Keratinocyte (primary cell): ENCODE measurements at regions not wholly inside any gene's neighbourhood (a gene's known extent, or its start where the extent isn't known, plus 50 kb on each side); places are given as distances from the start of the nearest gene placed in this dataset.

Experiments
- DNase-seq: peaks from one replicate; pipeline ENCODE4 v3.0.0-alpha.2; 2011; ENCODE audit warnings: low read depth, missing footprints, low spot score
- FAIRE-seq: peaks from 2 replicates; lab custom pipeline; 2011; peaks lifted over from hg19 to GRCh38; lab: Jason Lieb, UNC
- H2AFZ ChIP-seq: 2 replicates; pipeline ENCODE4 v1.6.0; 2012; ENCODE audit warnings: low read length, control low read depth, inconsistent platforms; ENCODE audit not compliant: control insufficient read depth
- H3K27ac ChIP-seq: 2 replicates; pipeline ENCODE4 v1.5.1; 2011; ENCODE audit warnings: low read length; ENCODE audit not compliant: control insufficient read depth, insufficient read depth
- H3K27me3 ChIP-seq: 3 replicates; pipeline ENCODE4 v1.6.0; 2011; ENCODE audit warnings: low read length; ENCODE audit not compliant: control insufficient read depth, insufficient read depth; ENCODE audit errors: extremely low read depth
- H3K36me3 ChIP-seq, 2 experiments: 2 replicates in 1 of 2; 3 replicates in 1 of 2; pipeline ENCODE4 v1.5.1; 2011; ENCODE audit warnings: low read length in 2 of 2, mild to moderate bottlenecking in 1 of 2; ENCODE audit not compliant: control insufficient read depth in 2 of 2, insufficient read depth in 2 of 2; ENCODE audit errors: extremely low read depth in 1 of 2
- H3K4me1 ChIP-seq: 3 replicates; pipeline ENCODE4 v1.5.1; 2011; ENCODE audit warnings: low read length; ENCODE audit not compliant: control insufficient read depth, insufficient read depth; ENCODE audit errors: extremely low read depth
- H3K4me2 ChIP-seq: 3 replicates; pipeline ENCODE4 v1.6.0; 2011; ENCODE audit warnings: low read depth, low read length; ENCODE audit not compliant: control insufficient read depth, insufficient read depth; ENCODE audit errors: extremely low read depth
- H3K4me3 ChIP-seq, 3 experiments: fragments of 200-600 bp in 1 of 3; sonication (generic) in 1 of 3; 2 replicates in 2 of 3; 3 replicates in 1 of 3; pipeline ENCODE4 v1.5.1; 2011 to 2016; ENCODE audit warnings: low read length in 3 of 3, mild to moderate bottlenecking in 3 of 3, control low read depth in 2 of 3, inconsistent platforms in 1 of 3, low read depth in 1 of 3, mixed read lengths in 1 of 3, mixed run types in 1 of 3, moderate library complexity in 1 of 3; ENCODE audit not compliant: control insufficient read depth in 2 of 3, insufficient read depth in 2 of 3; ENCODE audit errors: extremely low read depth in 1 of 3
- H3K79me2 ChIP-seq: 2 replicates; pipeline ENCODE4 v1.6.0; 2012; ENCODE audit warnings: low read length; ENCODE audit not compliant: control insufficient read depth, insufficient read depth
- H3K9ac ChIP-seq: 3 replicates; pipeline ENCODE4 v1.6.0; 2011; ENCODE audit warnings: low read length; ENCODE audit not compliant: control insufficient read depth, insufficient read depth; ENCODE audit errors: extremely low read depth
- H3K9me1 ChIP-seq: 3 replicates; pipeline ENCODE4 v1.6.0; 2011; ENCODE audit warnings: low read length; ENCODE audit not compliant: control insufficient read depth, insufficient read depth; ENCODE audit errors: extremely low read depth
- H3K9me3 ChIP-seq: 2 replicates; pipeline ENCODE4 v1.5.1; 2012; ENCODE audit warnings: low read depth, low read length; ENCODE audit not compliant: control insufficient read depth
- H4K20me1 ChIP-seq: 3 replicates; pipeline ENCODE4 v1.6.0; 2011; ENCODE audit warnings: low read length; ENCODE audit not compliant: control insufficient read depth, insufficient read depth; ENCODE audit errors: extremely low read depth
- EZH2 ChIP-seq: IDR thresholded peaks from one replicate; pipeline ENCODE4 v1.6.1; 2012; ENCODE audit warnings: inconsistent platforms, mild to moderate bottlenecking, low read length, moderate library complexity
- dilution Hi-C: fragments of 300-500 bp; cut with MboI; formaldehyde crosslinking; loops from one replicate; pipeline ENCODE4 v1.7.0; 2020; ENCODE audit warnings: low sequenced_read_pairs; ENCODE audit not compliant: extremely low pct_ligation_motif_present
- TF ChIP-seq, protein P1 (sequence below), 3 experiments: IDR thresholded peaks in 1 of 3; conservative IDR thresholded peaks in 1 of 3; optimal IDR thresholded peaks in 1 of 3; 2 replicates in 2 of 3; 3 replicates in 1 of 3; pipeline versions ENCODE3 to v1.5.1; 2011; ENCODE audit warnings: low read length in 3 of 3, mild to moderate bottlenecking in 3 of 3, moderate library complexity in 2 of 3, control low read depth in 1 of 3, inconsistent platforms in 1 of 3; ENCODE audit not compliant: insufficient read depth in 2 of 3; ENCODE audit errors: extremely low read depth in 1 of 3

DNA sequence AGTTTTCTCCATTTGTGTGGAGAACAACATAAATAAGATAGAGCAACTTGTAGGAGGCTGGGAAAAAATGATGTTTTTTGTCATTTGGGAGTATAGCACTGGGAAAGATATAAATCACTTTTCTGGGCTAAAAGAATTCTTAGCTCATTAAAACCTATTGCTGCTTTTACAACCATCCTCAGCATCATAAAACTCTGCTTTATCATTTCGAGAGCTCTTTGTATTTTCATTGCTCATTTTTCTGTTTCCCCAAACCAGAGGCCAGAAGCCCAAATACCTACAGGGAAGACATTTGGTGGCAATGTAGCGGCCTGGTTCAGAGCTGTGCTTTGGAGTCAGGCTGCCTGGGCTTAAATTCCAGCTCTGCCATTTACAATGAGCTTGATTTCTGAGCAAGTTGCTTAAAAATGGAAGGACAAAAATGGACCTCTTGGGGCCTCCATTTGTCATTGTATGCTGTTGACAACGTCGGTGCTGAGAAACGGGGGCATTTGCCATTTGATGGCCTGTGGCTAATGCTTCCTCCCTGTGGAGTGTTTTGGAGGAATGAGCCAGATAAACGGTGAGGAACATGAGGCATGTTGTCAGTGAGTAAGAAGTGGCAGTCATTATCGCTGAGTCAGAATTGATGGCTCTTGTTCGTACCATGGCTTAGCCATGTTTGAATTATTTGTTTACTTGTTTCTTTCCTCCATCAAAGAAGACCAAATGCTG, 260.0 kb downstream of the EBLN2 start:
- Histone ChIP-seq H3K27ac (no peak overlapping the region), H3K9me3 (no peaks in the 10 kb centered on the region), H2AFZ (no peak overlapping the region), H3K27me3 (no peaks in the 10 kb centered on the region), H3K36me3 (no peaks in the 10 kb centered on the region), H4K20me1 (no peaks in the 10 kb centered on the region), H3K9ac (no peak overlapping the region), H3K4me1 (no peaks in the 10 kb centered on the region), H3K4me2 (no peak overlapping the region), H3K4me3 (no peak overlapping the region), H3K79me2 (no peaks in the 10 kb centered on the region), H3K9me1 (no peaks in the 10 kb centered on the region)
- TF ChIP-seq EZH2 = no peak
- TF ChIP-seq, protein P1, sequence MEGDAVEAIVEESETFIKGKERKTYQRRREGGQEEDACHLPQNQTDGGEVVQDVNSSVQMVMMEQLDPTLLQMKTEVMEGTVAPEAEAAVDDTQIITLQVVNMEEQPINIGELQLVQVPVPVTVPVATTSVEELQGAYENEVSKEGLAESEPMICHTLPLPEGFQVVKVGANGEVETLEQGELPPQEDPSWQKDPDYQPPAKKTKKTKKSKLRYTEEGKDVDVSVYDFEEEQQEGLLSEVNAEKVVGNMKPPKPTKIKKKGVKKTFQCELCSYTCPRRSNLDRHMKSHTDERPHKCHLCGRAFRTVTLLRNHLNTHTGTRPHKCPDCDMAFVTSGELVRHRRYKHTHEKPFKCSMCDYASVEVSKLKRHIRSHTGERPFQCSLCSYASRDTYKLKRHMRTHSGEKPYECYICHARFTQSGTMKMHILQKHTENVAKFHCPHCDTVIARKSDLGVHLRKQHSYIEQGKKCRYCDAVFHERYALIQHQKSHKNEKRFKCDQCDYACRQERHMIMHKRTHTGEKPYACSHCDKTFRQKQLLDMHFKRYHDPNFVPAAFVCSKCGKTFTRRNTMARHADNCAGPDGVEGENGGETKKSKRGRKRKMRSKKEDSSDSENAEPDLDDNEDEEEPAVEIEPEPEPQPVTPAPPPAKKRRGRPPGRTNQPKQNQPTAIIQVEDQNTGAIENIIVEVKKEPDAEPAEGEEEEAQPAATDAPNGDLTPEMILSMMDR (optimal IDR thresholded peaks at IDR 0.05 in 1 of 3, IDR thresholded peaks at IDR 0.05 in 1 of 3, conservative IDR thresholded peaks at IDR 0.05 in 1 of 3; ENCODE audit: extremely low read depth in 1 of 3, insufficient read depth in 2 of 3, low read length in 3 of 3) = no peak
- FAIRE-seq = no peak
- dilution Hi-C loops = no loop called here
- DNase-seq = no peak

DNA sequence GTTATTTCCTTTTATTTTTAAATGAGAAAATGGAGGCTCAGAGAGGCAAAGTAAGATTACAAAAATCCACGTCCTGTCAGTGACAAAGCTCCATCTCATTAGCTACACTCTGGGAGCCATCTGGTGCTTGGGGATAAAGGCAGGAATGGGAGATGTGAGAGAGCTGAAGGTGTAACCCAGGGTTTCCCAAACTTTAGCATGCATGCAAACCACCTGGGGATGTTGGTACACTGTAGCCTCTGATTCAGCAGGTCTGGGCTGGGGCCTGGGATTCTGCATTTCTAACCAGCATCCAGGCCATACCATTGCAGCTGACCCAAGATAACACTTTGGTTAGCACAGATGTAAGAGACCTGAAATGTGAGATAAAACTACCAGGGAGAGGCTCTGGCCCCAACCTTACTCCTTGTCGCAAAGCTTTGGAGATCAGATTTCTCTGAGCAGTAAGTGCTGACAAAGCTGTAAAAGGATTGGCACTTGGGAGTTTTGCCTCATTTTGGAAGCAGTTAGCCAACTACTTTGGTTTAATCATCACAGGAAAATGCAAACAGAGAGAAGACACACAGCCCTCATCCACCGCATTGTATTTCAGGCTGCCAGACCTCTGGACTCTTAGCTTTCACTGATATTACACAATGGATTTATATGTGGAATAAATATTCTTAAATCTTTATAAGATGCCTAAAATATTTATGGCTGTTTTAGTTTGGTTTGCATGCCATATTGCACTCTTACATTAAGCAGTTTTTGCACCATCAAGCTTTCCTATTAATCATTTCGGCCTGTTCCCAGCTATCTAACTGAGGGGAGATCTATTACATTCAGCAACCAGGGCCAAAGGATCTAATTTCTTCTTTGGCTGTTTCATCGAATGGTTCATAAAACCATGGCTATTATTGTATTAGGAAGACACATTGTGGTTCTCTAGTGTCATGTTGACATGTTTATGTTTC, 263.0 kb downstream of the EBLN2 start:
- Histone ChIP-seq H3K27me3 (no peaks in the 10 kb centered on the region), H3K9me3 (no peaks in the 10 kb centered on the region), H4K20me1 (no peaks in the 10 kb centered on the region), H3K4me2 (no peak overlapping the region), H3K79me2 (no peaks in the 10 kb centered on the region), H3K27ac (no peak overlapping the region), H3K9ac (no peak overlapping the region), H3K36me3 (no peaks in the 10 kb centered on the region), H3K4me1 (no peaks in the 10 kb centered on the region), H3K9me1 (no peaks in the 10 kb centered on the region), H2AFZ (no peak overlapping the region), H3K4me3 (no peak overlapping the region)
- dilution Hi-C loops = no loop called here
- DNase-seq = no peak
- no peak for FAIRE-seq
- TF ChIP-seq, protein P1 (optimal IDR thresholded peaks at IDR 0.05 in 1 of 3, IDR thresholded peaks at IDR 0.05 in 1 of 3, conservative IDR thresholded peaks at IDR 0.05 in 1 of 3; ENCODE audit: extremely low read depth in 1 of 3, insufficient read depth in 2 of 3, low read length in 3 of 3) = no peak
- TF ChIP-seq EZH2 = no peak
